DLD1 (cell line): ENCODE measurements at regions not wholly inside any gene's neighbourhood (a gene's known extent, or its start where the extent isn't known, plus 50 kb on each side); places are given as distances from the start of the nearest gene placed in this dataset.
"Not testable (repeated sequence)": the region's sequence is repeated elsewhere in the genome, so short reads cannot be mapped to it uniquely, and the experiment has no call there.

Experiments
- in situ Hi-C: cut with HindIII; loops from 2 replicates; pipeline ENCODE4 v1.10.0; 2017; ENCODE audit warnings: low sequenced_read_pairs

DNA sequence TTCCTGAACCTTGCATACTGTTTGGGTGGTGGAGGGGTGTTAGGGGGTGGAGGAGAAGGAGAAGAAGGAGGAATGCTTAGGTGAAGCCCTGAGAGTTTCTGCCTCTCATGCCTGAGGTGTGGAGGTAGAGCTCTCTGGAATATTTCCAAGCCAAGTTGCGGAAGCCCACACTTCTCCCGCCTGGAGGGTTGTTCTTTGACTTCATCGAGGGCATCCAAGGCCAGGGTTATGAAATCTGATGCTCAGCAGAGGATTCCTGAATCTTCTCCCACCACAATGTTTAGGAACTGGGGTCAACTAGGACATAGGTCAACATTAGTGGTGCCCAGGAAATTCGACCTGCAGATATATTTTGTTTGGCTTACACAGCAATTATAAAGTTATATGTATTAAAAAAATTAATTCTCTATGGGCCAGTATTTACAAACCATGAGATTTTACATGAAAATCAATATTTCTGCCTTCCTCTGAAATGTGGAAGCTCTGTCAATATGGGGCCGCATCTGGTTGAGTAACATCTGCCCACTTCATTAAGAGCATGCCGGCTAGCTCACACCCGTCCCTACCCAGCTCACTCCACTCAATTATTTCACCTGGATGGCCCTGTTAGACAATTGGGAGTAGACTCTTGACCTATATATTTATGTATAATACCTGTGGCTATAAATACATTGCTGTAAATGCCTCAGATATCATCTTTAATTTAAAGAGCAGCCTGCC lies 257.1 kb upstream of the ZFP64 start:
- in situ Hi-C loops = no loop called here

DNA sequence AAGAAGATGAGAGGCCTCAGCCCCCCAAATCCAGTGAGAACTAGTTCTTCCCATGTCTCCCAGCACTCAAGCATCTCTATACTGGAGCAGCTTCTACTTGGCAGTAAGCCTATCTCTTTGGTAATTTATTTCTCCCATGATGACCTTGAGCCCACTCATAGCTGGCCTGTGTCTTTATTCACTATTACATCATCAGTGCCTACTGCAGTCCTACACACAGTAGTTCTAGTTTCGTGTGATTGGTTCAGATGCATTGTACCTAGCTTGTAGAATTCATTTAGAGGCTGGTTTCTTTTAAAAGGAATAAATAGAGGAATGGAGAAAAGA lies 255.6 kb upstream of the ZFP64 start:
- in situ Hi-C loops = no loop called here

DNA sequence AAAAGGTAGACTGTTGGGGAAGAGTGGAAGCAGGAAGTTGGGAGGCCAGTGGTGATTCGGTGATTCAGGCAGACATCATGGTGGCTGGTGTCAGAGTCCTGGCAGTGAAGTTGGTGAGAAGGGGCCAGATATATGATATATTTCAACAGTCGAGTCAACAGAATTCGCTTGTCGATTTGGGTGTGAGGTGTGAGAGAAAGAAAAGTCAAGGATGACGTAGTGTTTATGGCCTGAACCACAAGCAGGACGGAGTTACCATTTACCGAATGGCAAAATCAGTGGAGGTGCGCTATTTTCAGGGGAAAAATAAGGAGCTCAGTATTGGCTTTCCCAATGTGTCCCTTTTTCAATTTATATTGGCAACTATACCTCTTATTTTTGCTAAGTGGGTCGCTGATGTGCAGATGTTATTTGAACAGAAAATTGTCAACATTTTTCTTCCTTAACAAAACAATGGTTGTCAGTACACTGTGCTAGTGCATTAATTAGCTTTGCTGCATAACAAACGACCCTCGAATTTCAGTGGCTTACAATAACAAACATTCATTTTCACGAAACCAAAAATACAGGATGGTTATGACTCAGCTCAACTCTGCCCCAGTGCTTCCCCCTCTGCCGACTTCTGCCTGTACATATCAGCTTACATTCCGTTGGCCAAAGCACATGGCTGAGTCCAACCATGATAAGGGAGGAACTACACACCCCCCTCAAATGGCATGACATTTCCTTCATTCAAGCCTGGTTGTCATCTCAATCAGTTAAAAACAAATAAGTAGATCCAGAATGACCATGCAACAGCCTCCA lies 255.0 kb upstream of the ZFP64 start:
- in situ Hi-C loops = no loop called here

DNA sequence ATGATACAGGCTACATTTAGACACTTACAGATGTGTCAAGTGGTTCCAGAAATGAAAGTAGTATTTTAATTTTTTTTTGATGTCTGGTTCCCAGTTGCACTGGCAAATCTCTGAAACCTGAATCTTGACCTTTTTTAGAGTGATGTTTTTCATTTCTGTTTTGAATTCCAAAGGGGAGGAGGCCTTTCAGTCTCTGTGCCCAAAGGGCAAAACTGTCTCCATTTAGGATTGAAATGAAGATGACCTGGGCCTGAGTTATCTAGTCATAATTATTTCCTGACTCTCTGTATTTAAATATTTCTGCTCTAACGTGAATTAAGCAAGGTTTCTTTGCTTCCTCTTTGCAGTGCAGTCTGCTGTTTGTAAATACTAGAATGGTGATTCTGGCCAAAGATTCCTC lies 252.9 kb upstream of the ZFP64 start:
- in situ Hi-C loops = no loop called here

DNA sequence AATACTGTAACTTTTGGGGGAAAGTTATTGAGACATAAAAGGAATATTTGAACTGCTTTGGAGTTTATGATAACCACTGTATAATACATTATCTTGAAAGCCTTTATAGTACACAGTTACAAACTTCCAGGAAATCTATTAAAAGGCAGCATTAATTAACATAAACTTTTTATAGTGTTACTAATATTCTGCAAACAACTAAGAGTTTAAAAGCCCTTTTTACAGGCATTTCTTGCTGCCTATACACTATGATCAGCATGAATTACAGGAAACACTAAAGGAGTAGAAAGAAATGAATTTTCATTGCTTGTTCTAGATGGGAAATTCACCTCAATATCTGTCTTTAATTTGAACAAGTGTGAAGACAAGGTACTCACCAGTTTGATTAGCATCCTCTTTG lies 252.3 kb upstream of the ZFP64 start:
- in situ Hi-C loops = no loop called here

DNA sequence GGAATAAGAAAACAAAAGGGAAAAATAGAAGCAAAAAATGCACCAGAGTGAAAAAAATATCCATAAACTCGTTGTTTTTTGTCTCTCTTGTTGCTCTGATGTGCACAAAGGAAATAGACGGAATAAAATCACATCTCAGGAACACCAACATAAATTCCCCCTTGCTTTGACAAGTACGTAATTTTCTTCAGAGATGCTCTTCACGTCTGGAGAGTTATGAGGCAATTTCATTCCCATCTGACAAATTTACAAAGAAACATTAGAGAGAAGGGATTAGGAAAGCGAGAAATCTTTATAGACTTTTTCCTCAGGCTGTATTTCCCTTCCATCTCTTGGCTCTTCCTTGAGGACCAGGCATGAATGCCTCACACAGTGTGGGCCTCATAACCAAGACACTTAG lies 250.1 kb upstream of the ZFP64 start:
- in situ Hi-C loops = no loop called here

DNA sequence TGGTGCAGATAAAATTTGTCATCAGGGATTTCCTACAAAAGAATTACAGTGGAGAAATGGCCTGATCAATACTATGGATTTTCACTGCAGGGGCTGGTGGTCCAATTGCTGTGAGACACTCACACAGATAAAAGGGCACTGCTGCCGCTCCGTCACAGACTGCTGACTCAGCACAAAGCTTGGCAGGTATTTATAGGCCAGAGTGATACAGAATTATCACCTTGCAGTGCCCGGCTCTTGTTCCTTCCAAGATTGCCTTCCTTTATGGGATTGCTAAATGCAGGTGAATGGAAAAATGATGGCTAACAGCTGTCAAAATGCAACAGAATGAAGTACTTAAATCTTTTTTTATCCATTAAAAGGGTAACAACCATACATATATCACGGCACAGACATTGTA lies 247.8 kb upstream of the ZFP64 start:
- in situ Hi-C loops = no loop called here

DNA sequence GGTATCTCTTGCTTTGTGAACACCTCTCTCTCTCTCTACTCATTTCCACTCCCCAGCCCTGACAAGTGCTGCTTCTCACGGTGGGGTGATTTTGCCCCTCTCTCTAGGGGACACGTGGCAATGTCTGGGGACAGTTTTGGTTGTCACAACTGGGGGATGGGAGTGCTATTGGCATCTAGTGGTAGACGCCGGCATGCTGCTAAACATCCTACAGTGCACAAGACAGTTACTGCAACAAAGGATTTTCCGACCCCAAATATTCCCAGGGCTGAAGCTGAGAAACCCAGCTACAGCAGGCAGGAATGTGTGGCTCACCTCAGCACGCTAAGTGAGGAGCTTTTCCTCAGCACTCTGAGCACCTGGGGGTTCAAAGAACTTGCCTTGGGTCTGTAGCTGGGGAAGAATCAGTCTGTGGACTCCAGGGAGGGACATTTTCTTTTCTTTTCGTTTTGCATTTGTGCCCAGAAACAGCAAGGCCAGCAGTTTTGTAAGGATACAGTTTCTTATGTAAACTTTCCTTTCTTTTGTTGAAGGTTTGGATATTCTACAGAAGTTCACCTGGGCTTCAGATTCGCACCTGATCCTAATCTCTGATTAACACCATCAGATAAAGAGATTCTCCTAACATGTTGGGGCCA lies 246.9 kb upstream of the ZFP64 start:
- in situ Hi-C loops = no loop called here

DNA sequence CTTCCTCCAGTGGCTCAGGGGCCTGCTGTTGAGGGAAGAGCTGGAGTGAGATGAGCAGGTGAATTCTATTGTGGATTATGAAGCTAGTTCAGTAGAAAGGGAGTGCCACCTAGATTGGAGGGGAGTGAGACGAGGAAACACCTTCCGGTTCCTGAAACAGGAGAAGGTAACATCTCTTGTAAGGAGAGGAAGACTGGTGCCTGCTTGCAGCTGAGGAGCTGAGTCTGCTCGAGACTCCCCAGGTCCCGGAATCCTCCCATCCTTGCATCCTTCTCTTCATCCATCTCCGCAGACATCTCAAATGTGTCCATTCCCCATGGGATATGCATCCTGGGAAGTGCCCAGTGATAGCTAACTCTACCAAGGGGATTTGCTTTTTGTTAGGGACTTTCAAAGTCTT lies 242.9 kb upstream of the ZFP64 start:
- in situ Hi-C loops = no loop called here

DNA sequence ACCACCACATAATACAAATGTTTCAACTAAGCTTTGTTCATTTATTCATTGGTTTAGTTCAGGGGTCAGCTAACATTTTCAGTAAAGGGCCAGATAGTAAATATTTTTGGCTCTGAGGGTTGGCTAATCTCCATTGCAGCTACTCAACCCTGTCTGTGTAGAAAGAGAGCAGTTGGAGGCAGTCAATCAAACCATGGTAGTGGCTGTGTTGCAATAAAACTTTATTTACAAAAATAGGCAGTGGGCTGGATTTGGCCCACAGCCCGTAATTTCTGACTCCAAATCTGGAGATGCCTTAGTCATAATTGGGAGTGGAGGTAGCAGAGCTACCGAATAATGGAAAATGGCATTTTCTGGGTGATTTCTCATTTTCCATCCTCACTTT lies 242.5 kb upstream of the ZFP64 start:
- in situ Hi-C loops = no loop called here

DNA sequence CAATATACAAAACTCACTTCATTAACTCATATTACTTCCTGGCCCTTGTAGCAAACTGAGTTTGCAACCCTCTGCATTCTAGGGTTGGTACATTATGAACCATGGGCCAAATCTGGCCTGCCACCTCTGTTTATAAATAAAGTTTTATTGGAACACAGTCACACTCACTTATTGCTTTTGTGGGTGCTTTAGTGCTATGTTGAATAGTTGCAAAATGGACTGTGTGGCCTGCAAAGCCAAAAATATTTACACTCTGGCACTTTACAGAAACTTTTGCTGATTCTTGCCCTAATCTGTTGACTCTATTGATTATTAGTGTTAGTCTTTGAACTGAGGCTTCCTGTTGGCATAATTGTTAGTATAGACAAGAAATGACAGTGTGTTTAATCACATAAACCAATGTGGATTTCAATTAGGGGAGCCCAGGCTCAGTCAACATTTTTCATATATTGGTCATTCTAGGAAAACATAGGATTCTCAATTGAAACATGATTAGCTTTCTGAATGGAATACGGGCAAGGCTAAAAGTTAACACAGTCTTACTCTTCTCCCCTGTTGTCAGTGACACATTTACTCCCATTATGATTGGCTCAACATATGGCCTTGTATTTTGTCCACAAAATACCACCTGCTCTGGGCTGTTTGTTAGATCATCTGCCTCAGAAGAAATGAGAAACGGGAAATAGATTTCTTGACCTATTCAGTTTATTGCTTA lies 241.9 kb upstream of the ZFP64 start:
- in situ Hi-C loops = no loop called here

DNA sequence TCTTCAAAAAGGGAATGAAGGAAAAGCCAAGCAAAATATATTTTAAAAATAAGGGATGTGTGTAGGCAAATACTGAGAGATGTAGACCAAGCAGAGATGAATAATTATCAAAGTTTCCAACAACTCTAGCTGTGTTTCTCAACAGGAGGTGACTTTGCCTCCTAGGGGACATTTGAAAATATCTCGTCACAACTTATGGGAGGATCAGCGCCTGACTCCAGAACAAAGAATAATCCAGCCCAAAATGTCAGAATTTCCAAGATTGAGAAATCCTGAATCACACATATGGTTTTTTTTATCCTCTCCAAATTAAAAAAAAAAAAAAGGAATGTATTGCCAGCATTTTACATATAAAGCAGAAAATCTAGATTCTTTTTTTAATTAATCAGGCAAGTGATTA lies 241.2 kb upstream of the ZFP64 start:
- in situ Hi-C loops = no loop called here

DNA sequence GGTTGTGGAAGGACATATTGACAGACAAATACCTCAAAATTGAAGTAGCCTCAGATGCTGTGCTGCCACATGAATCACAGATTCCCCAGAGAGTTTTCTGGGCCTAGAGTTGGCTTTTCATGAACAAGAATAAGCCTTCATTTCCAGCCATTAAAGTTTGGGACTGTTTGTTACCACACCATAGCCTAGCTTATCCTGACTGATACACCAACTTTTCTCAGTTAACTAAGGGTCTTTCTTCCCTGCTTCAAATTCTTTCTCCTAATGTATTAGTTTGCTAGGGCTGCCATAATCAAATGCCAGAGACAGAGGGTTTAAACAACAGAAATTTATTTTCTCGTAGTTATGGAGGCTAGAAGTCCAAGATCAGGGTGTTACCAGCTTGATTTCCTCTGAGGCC lies 237.4 kb upstream of the ZFP64 start:
- in situ Hi-C loops = no loop called here

DNA sequence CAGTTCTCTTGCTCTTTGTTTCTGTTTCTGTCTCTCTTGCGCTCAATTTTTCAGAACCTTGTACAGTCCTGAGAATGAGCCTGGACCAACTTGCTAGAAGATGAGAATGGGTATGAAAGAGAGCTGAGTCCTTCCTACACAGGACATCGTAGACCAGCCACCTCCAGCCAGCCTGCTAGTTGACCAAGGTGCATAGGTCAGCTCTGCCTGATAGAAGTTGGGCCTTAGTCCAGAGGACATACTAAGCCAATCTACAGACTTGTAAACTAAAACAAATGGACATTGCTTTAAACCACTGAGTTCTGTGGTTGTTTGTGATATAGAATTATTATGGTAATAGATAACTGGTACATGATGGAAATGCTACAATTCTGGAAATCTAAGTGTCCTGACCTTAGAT lies 236.4 kb upstream of the ZFP64 start:
- in situ Hi-C loops = no loop called here

DNA sequence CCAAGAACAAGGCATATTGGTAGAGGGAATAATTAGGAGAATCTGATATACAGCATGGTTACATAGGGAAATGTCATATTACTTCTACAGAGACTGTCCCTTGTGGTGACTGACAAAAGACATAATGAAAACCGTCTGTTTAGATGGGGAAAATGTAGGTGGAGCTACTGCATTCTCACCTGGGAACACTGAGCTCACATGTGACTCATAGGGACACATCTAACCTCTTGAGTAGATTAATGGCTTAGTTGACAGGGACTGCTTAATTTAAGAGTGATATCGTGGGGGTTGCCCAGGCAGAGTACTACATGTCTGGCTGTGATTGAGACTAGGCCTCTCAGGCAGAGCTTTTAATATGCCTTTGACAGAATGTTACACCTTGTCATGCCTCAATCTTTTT lies 235.3 kb upstream of the ZFP64 start:
- in situ Hi-C loops = no loop called here

DNA sequence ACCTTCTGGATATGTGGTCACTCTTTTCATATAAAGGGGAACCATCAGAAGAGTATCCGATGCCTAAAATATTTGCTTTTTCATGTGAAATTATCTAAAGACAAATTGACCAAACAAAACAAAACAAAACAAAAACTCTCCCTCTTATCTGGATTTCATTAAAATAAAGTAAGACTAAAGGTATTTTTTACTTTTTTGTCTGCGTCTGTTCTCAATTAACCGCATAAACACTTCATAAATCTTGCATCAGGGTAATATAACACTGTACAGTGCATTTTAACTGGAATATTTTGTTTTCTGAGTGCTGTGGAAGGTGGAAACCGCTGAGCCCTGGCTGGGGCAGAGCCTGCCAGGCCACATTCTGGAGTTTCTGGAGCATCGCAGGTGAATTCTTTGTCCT lies 234.1 kb upstream of the ZFP64 start:
- in situ Hi-C loops = no loop called here

DNA sequence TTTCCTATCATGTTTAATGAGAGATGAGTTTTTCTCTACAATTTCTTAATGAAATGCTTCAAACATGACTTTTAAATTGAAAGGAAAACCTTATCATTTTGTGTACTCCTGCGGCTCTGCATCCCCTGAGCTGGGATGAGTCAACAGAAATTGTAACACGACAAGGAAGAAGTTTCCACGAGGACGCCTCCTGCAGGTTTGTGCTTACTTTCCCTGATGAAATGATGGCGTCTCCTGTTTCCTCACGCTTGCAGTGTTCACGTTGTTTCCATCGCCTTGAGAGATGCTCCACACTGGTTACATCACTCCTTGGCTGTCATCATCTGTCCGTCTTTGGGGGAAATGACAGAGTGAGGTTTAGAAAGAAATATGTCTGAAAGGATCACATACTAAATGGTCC lies 233.7 kb upstream of the ZFP64 start:
- in situ Hi-C loops = no loop called here

DNA sequence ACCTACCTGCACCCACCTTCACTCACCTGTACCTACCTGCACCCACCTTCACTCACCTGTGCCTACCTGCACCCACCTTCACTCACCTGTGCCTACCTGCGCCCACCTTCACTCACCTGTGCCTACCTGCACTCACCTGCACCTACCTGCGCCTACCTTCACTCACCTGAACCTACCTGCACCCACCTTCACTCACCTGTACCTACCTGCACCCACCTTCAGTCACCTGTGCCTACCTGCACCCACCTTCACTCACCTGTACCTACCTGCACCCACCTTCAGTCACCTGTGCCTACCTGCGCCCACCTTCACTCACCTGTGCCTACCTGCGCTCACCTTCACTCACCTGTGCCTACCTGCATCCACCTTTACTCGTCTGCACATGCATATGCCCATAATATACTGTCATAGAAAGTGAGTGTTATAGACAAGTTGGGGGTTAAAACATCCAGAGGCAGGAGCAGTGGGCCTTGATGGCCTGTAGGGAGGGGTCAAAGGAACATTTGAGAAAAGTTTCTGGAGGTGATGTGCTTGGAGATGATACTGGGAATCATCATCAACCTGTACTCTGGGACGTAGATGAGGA lies 232.9 kb upstream of the ZFP64 start:
- in situ Hi-C loops = not testable (repeated sequence)

DNA sequence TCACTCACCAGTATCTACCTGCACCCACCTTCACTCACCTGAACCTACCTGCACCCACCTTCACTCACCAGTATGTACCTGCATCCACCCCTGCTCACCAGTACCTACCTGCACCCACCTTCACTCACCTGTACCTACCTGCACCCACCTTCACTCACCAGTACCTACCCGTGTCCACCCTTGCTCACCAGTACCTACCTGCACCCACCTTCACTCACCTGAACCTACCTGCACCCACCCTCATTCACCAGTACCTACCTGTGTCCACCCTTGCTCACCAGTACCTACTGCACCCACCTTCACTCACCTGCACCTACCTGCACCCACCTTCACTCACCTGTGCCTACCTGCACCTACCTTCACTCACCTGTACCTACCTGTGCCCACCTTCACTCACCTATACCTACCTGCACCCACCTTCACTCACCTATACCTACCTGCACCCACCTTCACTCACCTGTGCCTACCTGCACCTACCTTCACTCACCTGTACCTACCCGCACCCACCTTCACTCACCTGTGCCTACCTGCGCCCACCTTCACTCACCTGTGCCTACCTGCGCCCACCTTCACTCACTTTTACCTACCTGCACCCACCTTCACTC lies 232.1 kb upstream of the ZFP64 start:
- in situ Hi-C loops = not testable (repeated sequence)

DNA sequence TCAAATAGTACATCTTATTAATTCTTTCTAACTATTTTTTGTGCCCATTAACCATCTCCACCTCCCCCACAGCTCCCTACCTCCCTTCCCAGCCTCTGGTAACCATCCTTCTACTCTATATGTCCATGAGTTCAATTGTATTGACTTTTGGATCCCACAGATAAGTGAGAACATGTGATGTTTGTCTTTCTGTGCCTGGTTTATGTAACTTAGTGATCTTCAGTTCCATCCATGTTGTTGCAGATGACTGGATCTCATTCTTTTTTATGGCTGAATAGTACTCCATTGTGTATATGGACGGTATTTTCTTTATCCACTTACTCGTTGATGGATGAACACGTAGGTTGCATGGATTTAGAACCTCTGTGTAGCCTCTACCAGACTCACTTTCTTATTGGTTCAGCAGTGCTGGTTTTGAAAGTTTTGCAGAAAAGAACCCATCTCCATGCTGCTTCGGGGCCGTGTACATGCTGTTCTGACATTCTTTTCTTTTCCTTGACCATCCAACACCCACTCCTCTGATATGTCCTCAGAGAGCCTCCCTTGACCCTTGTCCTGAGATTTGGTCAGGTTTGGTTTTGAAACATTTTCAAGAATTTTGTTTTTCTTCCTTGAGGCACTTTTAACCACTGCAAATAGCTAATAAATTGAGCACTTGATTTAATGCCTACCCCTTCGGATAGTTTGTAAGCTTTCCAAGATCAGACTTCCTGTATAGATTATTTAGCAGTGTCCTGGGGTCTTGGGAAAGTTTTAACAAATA lies 231.2 kb upstream of the ZFP64 start:
- in situ Hi-C loops = no loop called here
